NCI-H2107 treated with DMSO at 0.1 percent for 48 hours (cell line): ENCODE measurements at regions not wholly inside any gene's neighbourhood (a gene's known extent, or its start where the extent isn't known, plus 50 kb on each side); places are given as distances from the start of the nearest gene placed in this dataset.
"Not testable (repeated sequence)": the region's sequence is repeated elsewhere in the genome, so short reads cannot be mapped to it uniquely, and the experiment has no call there.

Experiments used
- DNase-seq: peaks from one replicate; lab custom pipeline; 2025; ENCODE audit not compliant: unreplicated experiment; lab: John Stamatoyannopoulos, UW

GRCh38 chr3:28028554-28028953, 212.9 kb upstream of the CMC1 start:
- DNase-seq: no peak

GRCh38 chr3:28033059-28033784, 208.2 kb upstream of the CMC1 start:
- DNase-seq: no peak

GRCh38 chr3:28036599-28037575, 204.5 kb upstream of the CMC1 start:
- no peak for DNase-seq

GRCh38 chr3:28039234-28039633, 202.2 kb upstream of the CMC1 start:
- no peak for DNase-seq

GRCh38 chr3:28039829-28040228, 201.6 kb upstream of the CMC1 start:
- DNase-seq: no peak

GRCh38 chr3:28042095-28042635, 199.3 kb upstream of the CMC1 start:
- no peak for DNase-seq

GRCh38 chr3:28042707-28043106, 198.7 kb upstream of the CMC1 start:
- no peak for DNase-seq

- DNase-seq: no peak
These were observed 191.3 kb upstream of the CMC1 start for GRCh38 chr3:28050120-28050519.

- DNase-seq: no peak
These were observed 190.5 kb upstream of the CMC1 start for GRCh38 chr3:28050885-28051284.

GRCh38 chr3:28053759-28054158, 187.7 kb upstream of the CMC1 start:
- DNase-seq: no peak

GRCh38 chr3:28056806-28057205, 184.6 kb upstream of the CMC1 start:
- no peak for DNase-seq

- DNase-seq: no peak
These were observed 183.9 kb upstream of the CMC1 start for GRCh38 chr3:28057539-28057938.

GRCh38 chr3:28059199-28059598, 182.2 kb upstream of the CMC1 start:
- DNase-seq: not testable (repeated sequence)

- no peak for DNase-seq
These were observed 175.4 kb upstream of the CMC1 start for GRCh38 chr3:28066020-28066419.

GRCh38 chr3:28067014-28067413, 174.4 kb upstream of the CMC1 start:
- no peak for DNase-seq

GRCh38 chr3:28068342-28068741, 173.1 kb upstream of the CMC1 start:
- no peak for DNase-seq

- no peak for DNase-seq
These were observed 172.0 kb upstream of the CMC1 start for GRCh38 chr3:28069438-28069837.

- no peak for DNase-seq
These were observed 165.2 kb upstream of the CMC1 start for GRCh38 chr3:28076246-28076645.

- no peak for DNase-seq
These were observed 163.8 kb upstream of the CMC1 start for GRCh38 chr3:28077572-28077971.

- no peak for DNase-seq
These were observed 162.9 kb upstream of the CMC1 start for GRCh38 chr3:28078536-28078935.

GRCh38 chr3:28080716-28081115, 160.7 kb upstream of the CMC1 start:
- no peak for DNase-seq

GRCh38 chr3:28081533-28081947, 159.9 kb upstream of the CMC1 start:
- no peak for DNase-seq
